Activated naive CD8-positive, alpha-beta T cell (primary cell): ENCODE measurements at regions not wholly inside any gene's neighbourhood (a gene's known extent, or its start where the extent isn't known, plus 50 kb on each side); places are given as distances from the start of the nearest gene placed in this dataset.

Source experiments
- H3K27ac Mint-ChIP-seq: one replicate; pipeline ENCODE4 v1.8.0; 2021; ENCODE audit warnings: mixed read lengths
- H3K27me3 Mint-ChIP-seq: one replicate; pipeline ENCODE4 v1.8.0; 2021; ENCODE audit warnings: mixed read lengths
- H3K36me3 Mint-ChIP-seq: one replicate; pipeline ENCODE4 v1.8.0; 2021; ENCODE audit warnings: mixed read lengths
- H3K4me1 Mint-ChIP-seq: one replicate; pipeline ENCODE4 v1.8.0; 2021; ENCODE audit warnings: low read depth, mixed read lengths
- H3K4me3 Mint-ChIP-seq: one replicate; pipeline ENCODE4 v1.8.0; 2021; ENCODE audit warnings: mild to moderate bottlenecking, mixed read lengths
- H3K9me3 Mint-ChIP-seq: one replicate; pipeline ENCODE4 v1.8.0; 2021; ENCODE audit warnings: low read depth, mixed read lengths

GRCh38 chr6:91097364-91097763, 510.5 kb upstream of the MAP3K7 start:
- Mint-ChIP-seq H3K9me3 (no peaks in the 10 kb centered on the region), H3K27ac (no peak overlapping the region), H3K4me1 (no peaks in the 10 kb centered on the region), H3K27me3 (peaks cover 3% of the 10 kb centered on the region), H3K4me3 (no peak overlapping the region), H3K36me3 (no peaks in the 10 kb centered on the region)

DNA sequence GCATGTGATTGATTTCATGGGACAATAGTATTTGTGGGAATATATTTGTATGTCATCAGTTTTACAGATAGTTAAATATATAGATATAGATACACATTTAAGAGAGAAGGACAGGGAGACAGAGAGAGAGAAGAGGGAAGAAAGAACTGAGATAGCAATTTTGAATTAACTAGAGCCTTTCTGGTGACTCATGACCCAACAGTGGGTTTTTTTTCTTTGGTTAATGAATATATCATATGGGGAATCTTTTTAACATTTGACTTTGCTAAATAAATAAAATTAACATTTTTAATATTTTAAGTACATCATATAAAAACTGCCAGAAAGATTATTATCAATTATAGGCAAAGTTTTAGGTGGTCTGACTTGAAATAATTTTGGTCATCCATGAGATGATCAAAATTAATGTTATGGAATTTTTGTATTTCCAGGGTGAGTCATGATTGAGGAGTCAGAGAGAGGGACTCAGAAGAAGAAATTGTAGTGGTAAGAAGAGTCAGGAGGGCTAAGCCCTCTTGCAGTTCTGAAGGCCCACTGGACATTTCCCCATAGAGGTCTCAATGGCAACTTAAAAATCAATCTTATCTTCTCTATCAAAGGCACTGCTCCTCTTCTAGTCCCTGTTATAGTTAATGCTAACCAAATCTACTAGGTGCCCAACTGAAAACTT, 508.1 kb upstream of the MAP3K7 start:
- H3K27ac Mint-ChIP-seq = no peak overlapping the region
- no peaks in the 10 kb centered on the region for H3K9me3 Mint-ChIP-seq
- no peak overlapping the region for H3K4me3 Mint-ChIP-seq
- H3K4me1 Mint-ChIP-seq = no peaks in the 10 kb centered on the region
- peaks cover 2% of the 10 kb centered on the region for H3K27me3 Mint-ChIP-seq
- H3K36me3 Mint-ChIP-seq = no peaks in the 10 kb centered on the region

- H3K4me3 Mint-ChIP-seq = no peak overlapping the region
- no peaks in the 10 kb centered on the region for H3K4me1 Mint-ChIP-seq
- no peak overlapping the region for H3K27ac Mint-ChIP-seq
- peaks cover 1% of the 10 kb centered on the region for H3K27me3 Mint-ChIP-seq
- no peaks in the 10 kb centered on the region for H3K36me3 Mint-ChIP-seq
- H3K9me3 Mint-ChIP-seq = no peaks in the 10 kb centered on the region
These were observed 507.5 kb upstream of the MAP3K7 start for GRCh38 chr6:91094341-91094740.

DNA sequence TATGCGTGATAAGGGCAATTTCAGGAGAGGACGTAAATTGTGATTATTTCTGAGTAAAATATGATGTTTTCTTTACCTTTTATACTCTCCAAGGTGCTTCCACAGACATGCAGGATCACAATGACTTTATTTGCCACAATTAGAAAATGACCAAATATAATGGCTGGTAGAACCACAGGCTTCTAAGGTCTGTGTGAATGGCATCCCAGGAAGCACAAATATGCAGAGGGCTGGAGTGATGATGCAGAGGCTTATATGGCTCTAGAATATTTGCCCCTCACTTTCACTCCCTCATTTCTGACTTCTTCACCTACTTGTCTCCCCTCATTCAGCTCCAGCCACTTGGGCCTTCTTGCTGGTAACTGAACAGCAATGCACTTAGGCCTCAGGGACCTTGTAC, 502.1 kb upstream of the MAP3K7 start:
- H3K9me3 Mint-ChIP-seq = no peaks in the 10 kb centered on the region
- H3K4me1 Mint-ChIP-seq = no peaks in the 10 kb centered on the region
- no peaks in the 10 kb centered on the region for H3K36me3 Mint-ChIP-seq
- H3K27me3 Mint-ChIP-seq = no peaks in the 10 kb centered on the region
- no peak overlapping the region for H3K27ac Mint-ChIP-seq
- no peak overlapping the region for H3K4me3 Mint-ChIP-seq

DNA sequence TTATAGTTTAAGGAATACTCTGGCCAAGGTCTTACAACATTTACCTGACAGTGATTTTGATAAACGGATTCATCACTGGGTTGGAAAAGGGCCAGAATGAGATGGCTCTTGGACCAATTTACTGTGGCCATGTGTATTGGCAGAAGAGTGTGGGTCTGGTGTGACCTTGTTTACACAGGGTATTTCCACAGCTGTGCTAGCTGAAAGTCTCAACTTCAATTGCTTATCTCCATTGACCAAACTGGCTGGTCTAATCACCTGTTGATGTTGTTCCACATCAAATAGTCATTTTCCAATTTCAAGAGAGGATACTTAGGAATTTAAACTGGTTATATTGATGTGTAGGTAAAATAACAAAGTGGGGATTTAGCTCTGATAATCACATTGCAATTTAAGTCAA, 501.6 kb upstream of the MAP3K7 start:
- no peaks in the 10 kb centered on the region for H3K9me3 Mint-ChIP-seq
- no peak overlapping the region for H3K27ac Mint-ChIP-seq
- no peaks in the 10 kb centered on the region for H3K27me3 Mint-ChIP-seq
- H3K36me3 Mint-ChIP-seq = no peaks in the 10 kb centered on the region
- no peaks in the 10 kb centered on the region for H3K4me1 Mint-ChIP-seq
- no peak overlapping the region for H3K4me3 Mint-ChIP-seq

DNA sequence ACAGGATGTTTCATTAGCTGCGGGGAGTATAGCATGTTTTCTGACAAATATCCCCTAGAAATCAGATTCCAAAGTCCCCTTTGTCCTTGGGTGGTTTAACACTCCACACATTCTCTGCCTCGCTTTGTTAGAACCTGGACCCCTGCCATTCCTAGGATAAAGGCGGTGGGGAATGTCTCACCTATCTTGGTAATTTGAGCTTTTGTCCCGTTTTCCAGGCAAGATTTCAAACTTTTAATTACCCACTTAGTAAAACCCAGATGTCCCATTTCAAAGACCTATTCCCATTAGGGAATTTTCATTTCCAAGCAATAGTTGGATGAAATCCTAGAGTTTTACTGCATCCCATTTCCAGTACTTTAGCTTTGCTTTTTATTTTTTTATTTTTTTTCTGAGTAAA, 501.0 kb upstream of the MAP3K7 start:
- Mint-ChIP-seq H3K27me3 (no peaks in the 10 kb centered on the region), H3K4me3 (no peak overlapping the region)

GRCh38 chr6:91083211-91083610, 496.3 kb upstream of the MAP3K7 start:
- no peak overlapping the region for H3K27ac Mint-ChIP-seq
- H3K9me3 Mint-ChIP-seq = no peaks in the 10 kb centered on the region
- no peaks in the 10 kb centered on the region for H3K36me3 Mint-ChIP-seq
- no peak overlapping the region for H3K4me3 Mint-ChIP-seq
- peaks cover 3% of the 10 kb centered on the region for H3K27me3 Mint-ChIP-seq
- no peaks in the 10 kb centered on the region for H3K4me1 Mint-ChIP-seq

More for the DNA sequence above, 501.0 kb upstream of the MAP3K7 start:
- H3K4me1 Mint-ChIP-seq = no peaks in the 10 kb centered on the region
- H3K9me3 Mint-ChIP-seq = no peaks in the 10 kb centered on the region
- no peaks in the 10 kb centered on the region for H3K36me3 Mint-ChIP-seq
- no peak overlapping the region for H3K27ac Mint-ChIP-seq

DNA sequence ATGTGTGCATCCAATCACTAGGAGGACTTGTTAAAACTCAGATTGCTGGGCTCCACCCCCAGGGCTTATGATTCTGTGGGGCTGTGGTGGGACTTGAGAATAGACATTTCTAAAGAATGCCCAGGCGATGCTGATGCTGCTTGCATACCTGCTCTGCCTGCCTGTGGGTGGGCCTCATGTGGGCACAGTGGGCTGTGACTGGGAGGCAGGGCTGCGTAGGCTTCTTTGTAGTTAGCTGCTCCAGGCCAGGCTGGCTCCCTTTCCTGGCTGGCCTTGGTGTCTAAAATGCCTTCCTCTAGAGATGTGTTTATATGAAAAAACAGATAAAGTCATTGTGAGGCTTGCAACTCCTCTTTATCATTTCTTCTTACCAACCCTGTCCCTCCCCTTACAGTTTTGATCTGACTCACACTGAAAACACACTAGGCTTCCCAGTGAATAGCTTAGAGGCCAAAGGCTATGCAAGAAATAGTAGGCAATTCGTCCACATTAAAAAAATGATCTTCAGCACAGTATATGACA, 495.5 kb upstream of the MAP3K7 start:
- Mint-ChIP-seq H3K9me3 (no peaks in the 10 kb centered on the region), H3K27ac (no peak overlapping the region), H3K4me1 (no peaks in the 10 kb centered on the region), H3K36me3 (no peaks in the 10 kb centered on the region), H3K27me3 (peaks cover 3% of the 10 kb centered on the region), H3K4me3 (no peak overlapping the region)

- H3K27ac Mint-ChIP-seq = no peak overlapping the region
These were observed 494.7 kb upstream of the MAP3K7 start for GRCh38 chr6:91081452-91082067.

GRCh38 chr6:91080871-91081270, 494.0 kb upstream of the MAP3K7 start:
- H3K27me3 Mint-ChIP-seq = peaks cover 3% of the 10 kb centered on the region

More at GRCh38 chr6:91081452-91082067, 494.7 kb upstream of the MAP3K7 start:
- no peak overlapping the region for H3K4me3 Mint-ChIP-seq
- no peaks in the 10 kb centered on the region for H3K36me3 Mint-ChIP-seq
- no peaks in the 10 kb centered on the region for H3K9me3 Mint-ChIP-seq
- no peaks in the 10 kb centered on the region for H3K4me1 Mint-ChIP-seq
- peaks cover 3% of the 10 kb centered on the region for H3K27me3 Mint-ChIP-seq

DNA sequence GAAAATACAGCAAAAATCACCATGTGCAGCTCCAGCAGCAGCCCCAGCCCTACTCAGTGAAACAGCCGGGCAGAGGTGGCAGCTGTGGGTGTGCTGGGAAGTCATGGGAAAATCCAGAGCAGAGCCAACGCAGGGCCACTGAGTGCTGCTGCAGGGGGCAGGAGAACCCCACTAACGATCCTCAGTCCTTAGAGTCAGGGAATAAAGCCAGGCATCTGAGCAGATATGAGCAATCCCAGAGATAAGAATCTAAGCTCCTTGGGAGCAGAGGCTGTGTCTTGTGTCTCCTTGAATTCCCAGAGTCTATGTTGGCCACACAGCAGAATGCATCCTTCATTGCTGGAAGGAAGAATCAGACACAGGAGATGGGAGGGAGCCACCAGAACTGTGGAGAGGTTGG, 493.1 kb upstream of the MAP3K7 start:
- Mint-ChIP-seq H3K27me3 (peaks cover 3% of the 10 kb centered on the region), H3K4me1 (no peaks in the 10 kb centered on the region), H3K36me3 (no peaks in the 10 kb centered on the region), H3K27ac (no peak overlapping the region), H3K4me3 (no peak overlapping the region), H3K9me3 (no peaks in the 10 kb centered on the region)

More at GRCh38 chr6:91080871-91081270, 494.0 kb upstream of the MAP3K7 start:
- H3K36me3 Mint-ChIP-seq = no peaks in the 10 kb centered on the region
- no peak overlapping the region for H3K4me3 Mint-ChIP-seq
- no peak overlapping the region for H3K27ac Mint-ChIP-seq
- no peaks in the 10 kb centered on the region for H3K4me1 Mint-ChIP-seq
- no peaks in the 10 kb centered on the region for H3K9me3 Mint-ChIP-seq

DNA sequence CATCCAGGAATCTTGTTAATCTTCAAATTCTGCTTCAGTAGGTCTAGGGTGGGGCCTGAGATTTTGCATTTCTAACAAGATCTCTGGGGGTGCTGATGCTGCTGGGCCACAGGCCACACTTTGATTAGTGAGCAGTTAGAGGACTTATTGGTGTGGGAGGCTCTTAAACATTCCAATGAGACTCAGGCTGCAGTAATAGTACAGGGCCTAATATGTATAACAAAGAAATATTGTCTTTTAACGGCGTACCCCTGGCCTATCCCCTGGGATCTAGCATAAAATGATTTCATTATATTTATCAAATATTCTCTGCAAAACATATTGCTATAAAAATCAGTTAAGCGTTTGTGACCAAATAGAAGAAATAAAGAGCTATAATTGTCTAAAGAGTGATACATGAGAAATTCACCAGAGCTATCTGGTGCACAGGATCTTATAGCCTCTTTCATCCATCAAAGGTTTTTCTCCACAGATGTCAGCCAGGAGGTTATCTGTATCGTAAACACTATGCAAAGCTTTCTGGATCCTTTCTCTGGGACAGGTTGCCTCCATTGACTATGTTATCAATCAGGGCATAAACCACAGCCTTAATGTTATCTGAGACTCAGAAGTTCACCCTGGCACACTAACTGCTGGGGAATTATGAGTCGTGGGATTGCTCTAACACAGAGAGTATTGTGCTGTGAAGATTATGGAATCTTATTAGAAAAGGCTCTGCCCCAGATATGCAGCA, 488.5 kb upstream of the MAP3K7 start:
- H3K4me3 Mint-ChIP-seq = no peak overlapping the region
- no peaks in the 10 kb centered on the region for H3K4me1 Mint-ChIP-seq
- H3K27me3 Mint-ChIP-seq = peaks cover 3% of the 10 kb centered on the region
- no peak overlapping the region for H3K27ac Mint-ChIP-seq
- H3K9me3 Mint-ChIP-seq = no peaks in the 10 kb centered on the region
- H3K36me3 Mint-ChIP-seq = no peaks in the 10 kb centered on the region

GRCh38 chr6:91063362-91063761, 476.5 kb upstream of the MAP3K7 start:
- Mint-ChIP-seq H3K27me3 (no peaks in the 10 kb centered on the region), H3K27ac (no peak overlapping the region), H3K4me3 (no peak overlapping the region), H3K36me3 (no peaks in the 10 kb centered on the region), H3K9me3 (peaks cover 12% of the 10 kb centered on the region), H3K4me1 (no peaks in the 10 kb centered on the region)

- Mint-ChIP-seq H3K9me3 (peaks cover 11% of the 10 kb centered on the region), H3K4me3 (no peak overlapping the region), H3K27me3 (no peaks in the 10 kb centered on the region), H3K27ac (no peak overlapping the region), H3K4me1 (no peaks in the 10 kb centered on the region), H3K36me3 (no peaks in the 10 kb centered on the region)
These were observed 470.8 kb upstream of the MAP3K7 start for GRCh38 chr6:91057689-91058088.

GRCh38 chr6:91055959-91056358, 469.1 kb upstream of the MAP3K7 start:
- no peaks in the 10 kb centered on the region for H3K36me3 Mint-ChIP-seq
- H3K27ac Mint-ChIP-seq = no peak overlapping the region
- no peaks in the 10 kb centered on the region for H3K4me1 Mint-ChIP-seq
- no peak overlapping the region for H3K4me3 Mint-ChIP-seq
- H3K9me3 Mint-ChIP-seq = peaks cover 11% of the 10 kb centered on the region
- no peaks in the 10 kb centered on the region for H3K27me3 Mint-ChIP-seq
